Cerebellar cortex (tissue), 1 donor: ENCODE measurements at regions not wholly inside any gene's neighbourhood (a gene's known extent, or its start where the extent isn't known, plus 50 kb on each side); places are given as distances from the start of the nearest gene placed in this dataset.
"Not testable (repeated sequence)": the region's sequence is repeated elsewhere in the genome, so short reads cannot be mapped to it uniquely, and the experiment has no call there.

Experiments used
- DNase-seq: peaks from one replicate; pipeline ENCODE4 v3.0.0-alpha.2; 2015; ENCODE audit warnings: low spot score

- no peak for DNase-seq
These were observed 624.0 kb upstream of the LRRTM4 start for GRCh38 chr2:78145997-78146722.

GRCh38 chr2:78147466-78147865, 625.3 kb upstream of the LRRTM4 start:
- DNase-seq = no peak

- DNase-seq = no peak
These were observed 632.4 kb upstream of the LRRTM4 start for GRCh38 chr2:78154586-78154985.

DNA sequence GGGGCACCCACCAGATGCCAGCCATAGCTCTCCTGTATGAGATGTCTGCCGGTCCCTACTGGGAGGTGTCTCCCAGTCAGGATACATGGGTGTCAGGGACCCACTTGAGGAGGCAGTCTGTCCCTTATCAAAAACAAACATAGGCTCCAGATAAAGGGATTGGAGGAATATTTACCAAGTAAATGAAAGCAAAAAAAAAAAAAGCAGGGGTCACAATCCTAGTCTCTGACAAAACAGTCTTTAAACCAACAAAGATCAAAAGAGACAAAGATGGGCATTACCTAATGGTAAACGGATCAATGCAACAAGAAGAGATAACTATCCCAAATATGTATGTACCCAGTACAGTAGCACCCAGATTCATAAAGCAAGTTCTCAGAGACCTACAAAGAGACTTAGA, 640.0 kb upstream of the LRRTM4 start:
- DNase-seq = no peak

- not testable (repeated sequence) for DNase-seq
These were observed 650.0 kb upstream of the LRRTM4 start for GRCh38 chr2:78172157-78172556.

DNA sequence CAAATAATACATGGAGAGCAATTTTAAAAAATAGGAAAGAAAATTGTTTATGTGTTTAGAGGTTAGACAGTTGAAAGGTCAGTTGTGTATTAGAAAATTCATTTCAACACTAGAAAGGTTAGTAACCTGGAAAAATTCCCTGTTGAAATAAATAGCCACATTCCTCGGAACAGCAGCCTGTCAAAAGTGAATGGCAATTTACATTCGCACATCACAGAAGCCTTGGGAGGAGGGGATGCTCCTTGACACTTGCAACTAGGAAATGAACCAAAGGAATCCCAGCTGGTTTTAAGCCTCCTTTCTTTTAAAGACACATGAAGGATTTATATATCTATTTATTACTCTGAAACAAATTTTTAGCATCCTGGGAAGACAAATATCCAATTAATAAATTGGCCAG, 653.5 kb upstream of the LRRTM4 start:
- no peak for DNase-seq

DNA sequence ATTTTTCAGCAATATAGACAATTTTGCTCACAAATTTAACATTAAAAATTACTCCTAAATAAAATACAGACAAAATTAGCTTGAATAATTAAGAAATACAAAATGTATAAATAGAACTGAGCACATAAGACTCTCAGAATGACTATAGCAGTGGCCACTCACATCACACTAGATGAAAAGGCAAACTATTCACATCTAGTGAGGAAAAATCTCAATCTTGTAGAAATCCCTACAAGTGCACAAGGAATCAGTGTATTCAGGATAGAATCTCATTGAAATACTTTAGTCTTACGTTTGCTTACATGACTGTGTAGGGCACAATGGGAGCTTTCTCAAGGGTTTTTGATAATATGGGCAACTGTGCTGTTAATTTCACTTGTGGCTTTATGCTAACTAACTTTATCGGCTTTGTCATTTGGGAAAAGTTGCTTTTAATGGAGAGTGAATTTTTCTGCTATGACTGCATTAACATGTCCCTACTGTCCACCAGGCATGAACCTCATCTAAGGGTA, 678.9 kb upstream of the LRRTM4 start:
- DNase-seq = no peak

DNA sequence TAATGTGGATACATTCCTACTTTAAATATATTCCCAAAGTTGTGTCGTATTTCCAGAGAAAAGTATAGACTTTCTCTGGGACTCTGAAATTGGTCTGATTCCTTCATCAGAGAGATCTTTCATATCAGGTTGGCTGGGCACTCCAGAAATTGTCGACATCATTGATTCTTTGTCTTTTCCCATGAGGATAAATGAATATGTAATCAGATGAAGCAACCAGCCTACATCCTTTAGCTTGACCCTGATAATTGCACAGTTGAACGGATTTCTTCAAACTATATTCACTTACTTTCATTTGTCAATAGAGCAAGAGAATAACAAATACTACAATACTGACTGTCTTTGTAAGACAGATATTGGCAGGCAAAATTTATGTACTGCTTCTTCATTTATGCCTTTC, 680.2 kb upstream of the LRRTM4 start:
- no peak for DNase-seq

DNA sequence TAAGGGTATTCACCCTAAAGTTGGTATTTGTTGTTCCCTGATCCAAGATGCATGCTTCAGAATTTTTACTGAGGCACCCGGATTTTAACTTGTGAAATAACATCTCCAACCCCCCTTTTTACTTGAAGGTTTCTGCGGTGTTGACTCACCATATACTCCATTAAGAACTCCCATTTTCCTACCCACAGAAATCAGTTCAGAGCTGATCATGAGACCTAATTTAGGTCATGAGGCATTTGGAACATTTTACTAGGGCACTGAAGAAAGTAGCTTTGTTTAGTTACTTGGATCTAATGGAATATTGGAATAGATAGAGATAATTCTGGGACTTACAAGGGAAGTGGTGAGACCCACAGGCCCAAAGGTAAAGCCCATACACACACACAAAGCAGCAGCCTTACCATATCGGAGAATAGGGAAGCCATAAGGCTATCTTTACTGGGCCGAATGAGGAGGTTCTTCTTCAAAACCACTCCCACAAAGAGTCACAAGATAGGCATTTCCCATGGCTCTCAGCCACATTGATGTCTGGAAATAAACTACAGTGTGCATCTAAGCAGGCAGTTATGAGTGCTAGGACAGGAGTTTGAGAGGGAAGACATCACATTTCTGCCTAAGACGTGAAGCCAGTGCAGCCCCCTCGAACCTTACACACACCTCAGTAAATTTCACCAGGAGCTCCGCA, 681.0 kb upstream of the LRRTM4 start:
- no peak for DNase-seq

DNA sequence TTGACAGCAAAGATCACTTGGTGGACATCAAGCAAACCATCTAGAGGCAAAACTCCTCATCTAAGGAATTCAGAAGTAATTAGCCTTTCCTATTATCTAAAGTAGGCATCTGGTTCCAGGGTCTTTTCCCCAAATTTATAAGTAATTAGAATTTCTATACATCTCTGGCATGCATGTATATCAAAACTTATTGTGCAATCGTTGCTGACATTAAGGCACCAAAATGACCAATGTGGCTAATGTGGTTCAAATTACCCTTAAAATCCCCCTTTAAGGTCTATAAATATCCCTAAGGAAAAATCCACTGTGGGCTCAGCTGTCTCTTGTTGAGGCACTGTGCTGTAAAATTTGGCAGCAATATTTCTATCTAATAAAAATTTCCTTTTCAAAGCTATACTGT, 695.9 kb upstream of the LRRTM4 start:
- DNase-seq = no peak

DNA sequence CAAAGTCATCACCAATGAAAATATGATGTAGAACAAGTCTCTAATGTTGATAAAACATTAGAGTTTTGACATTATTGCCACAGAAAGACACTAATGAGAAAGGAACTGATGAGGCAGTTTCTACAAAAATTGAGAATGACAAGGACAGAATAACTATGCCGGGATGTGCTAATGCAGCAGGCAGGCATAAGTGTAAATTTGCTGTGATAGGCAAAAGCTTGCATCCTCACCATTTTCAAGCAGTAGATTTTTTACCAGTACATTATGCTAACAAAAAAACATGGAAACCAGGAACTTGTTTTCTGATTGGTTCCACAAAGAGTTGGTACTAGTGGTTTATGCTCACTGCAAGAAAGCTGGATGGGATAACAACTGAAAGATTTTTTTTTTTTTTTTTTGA, 715.5 kb upstream of the LRRTM4 start:
- no peak for DNase-seq

DNA sequence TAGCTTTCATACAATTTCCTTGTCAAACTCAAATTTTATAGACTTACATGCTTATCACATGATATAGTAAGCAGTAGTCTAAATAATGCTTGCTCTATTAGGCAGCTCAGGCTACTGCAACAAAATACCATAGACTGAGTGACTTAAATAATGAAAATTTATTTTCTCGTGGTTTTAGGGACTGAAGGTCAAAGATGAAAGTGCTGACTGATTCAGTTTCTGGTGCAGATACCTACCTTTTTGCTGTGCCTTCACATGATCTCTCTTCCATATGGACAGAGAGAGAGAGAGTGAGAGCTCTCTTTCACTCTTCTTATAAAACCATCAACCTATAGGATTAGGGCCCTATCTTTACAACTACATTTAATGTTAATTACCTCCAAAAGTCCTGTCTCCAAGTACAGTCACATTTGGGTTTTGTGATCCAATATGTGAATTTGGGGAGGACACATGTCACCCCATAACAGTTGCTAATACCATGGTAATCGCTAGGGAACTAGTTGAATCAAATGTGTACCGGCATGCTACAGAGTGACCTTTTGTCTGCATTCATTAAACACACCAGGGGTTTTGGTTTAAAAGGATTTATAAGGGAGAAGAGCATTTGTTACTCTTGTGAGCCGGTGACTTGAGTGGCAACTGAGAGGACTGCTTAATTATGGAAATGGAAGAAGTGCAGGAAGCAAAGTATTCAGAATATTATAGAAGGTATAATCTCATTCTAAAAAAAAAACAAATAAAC, 723.4 kb upstream of the LRRTM4 start:
- no peak for DNase-seq

DNA sequence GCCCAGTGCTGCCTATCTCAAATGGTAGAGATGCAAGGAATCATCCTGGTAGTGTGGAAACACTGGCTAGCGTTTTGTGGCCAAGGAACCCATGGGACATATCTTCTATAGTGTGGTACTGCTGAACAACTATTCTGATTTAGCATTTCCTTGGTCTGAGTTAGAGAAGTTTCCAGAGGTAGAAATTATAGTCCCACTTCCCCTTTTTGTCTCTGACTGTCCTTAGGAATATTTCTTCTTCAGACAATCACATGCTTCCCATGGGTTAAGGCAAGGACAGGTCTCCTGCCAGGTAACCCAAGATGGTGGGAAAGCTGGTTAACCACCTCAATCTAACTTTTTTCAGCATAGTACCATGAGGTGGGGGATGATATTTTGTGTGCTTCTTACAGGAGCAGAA, 729.5 kb upstream of the LRRTM4 start:
- DNase-seq = no peak

- DNase-seq = no peak
These were observed 738.7 kb upstream of the LRRTM4 start for GRCh38 chr2:78260861-78261260.

GRCh38 chr2:78261454-78261853, 739.3 kb upstream of the LRRTM4 start:
- no peak for DNase-seq

DNA sequence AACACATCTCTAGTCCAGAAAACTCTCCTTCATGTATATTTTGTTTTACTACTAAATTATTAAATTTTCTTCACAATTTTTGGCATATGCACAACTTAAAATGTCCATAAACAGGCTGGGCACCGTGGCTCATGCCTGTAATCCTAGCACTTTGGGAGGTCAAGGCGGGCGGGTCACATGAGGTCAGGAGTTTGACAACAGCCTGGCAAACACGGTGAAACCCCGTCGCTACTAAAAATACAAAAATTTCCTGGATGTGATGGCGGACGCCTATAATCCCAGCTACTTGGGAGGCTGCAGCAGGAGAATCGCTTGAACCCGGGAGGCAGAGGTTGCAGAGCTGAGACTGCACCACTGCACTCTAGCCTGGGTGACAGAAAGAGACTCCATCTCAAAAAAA, 739.9 kb upstream of the LRRTM4 start:
- not testable (repeated sequence) for DNase-seq

DNA sequence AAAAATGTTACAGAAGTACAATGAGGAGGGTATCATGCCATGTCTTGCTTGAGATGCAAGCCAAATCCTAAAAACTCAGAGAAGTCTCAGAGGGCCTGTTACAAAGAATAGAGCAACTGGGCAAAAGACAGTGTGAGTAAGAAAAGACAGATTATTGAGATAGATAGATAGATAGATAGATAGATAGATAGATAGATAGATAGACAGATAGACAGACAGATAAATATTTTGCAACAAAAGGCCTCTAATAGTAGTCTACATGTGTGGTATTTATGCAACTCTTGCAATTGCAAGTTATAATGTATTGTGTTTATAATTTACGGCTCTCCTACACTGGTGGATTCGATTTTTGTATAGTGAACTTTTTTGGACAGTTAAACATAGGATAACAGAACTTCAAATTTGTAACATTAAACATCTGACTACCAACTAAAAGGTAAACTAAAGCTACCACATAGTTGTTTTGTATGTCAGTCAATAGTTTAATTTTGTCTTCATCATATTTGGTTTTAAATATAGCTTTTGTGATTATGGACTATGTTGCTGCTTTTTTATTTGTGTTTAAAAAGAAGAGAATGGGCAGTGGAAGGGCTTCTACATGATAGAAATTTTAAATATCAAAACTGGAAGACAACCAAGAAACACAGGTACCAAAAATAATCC, 740.7 kb upstream of the LRRTM4 start:
- DNase-seq = no peak

DNA sequence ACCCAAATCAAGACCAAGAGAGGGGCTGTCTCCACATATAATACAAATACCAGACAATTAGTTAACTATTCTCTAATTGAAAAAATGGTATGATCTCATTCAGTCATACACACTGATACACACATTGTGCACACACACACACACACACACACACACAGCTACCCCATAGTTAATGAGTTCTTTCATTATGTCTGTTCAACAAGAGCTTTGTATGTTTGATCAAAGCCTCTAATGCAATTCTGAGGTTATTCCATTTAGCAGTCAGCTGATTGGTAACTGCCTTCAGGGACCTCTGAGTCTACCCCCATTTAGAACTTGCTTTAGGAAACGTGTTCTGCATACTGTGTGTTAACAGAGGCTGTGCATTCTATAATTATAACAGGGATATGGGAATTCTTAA, 741.4 kb upstream of the LRRTM4 start:
- no peak for DNase-seq

- no peak for DNase-seq
These were observed 742.0 kb upstream of the LRRTM4 start for GRCh38 chr2:78264130-78264529.

DNA sequence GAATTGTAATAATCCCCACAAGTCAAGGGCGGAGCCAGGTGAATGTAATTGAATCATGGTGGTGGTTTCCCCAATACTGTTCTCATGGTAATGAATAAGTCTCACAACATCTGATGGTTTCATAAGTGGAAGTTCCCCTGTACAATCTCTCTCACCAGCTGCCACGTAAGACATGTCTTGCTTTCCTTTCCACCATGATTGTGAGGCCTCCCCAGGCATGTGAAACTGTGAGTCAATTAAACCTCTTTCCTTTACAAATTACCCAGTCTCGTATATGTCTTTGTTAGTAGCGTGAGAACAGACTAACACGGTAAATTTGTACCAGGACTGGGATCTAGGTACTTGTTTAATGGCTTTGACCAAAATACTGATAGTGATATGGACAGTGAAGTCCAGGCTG, 744.3 kb upstream of the REG3G start:
- DNase-seq = no peak

DNA sequence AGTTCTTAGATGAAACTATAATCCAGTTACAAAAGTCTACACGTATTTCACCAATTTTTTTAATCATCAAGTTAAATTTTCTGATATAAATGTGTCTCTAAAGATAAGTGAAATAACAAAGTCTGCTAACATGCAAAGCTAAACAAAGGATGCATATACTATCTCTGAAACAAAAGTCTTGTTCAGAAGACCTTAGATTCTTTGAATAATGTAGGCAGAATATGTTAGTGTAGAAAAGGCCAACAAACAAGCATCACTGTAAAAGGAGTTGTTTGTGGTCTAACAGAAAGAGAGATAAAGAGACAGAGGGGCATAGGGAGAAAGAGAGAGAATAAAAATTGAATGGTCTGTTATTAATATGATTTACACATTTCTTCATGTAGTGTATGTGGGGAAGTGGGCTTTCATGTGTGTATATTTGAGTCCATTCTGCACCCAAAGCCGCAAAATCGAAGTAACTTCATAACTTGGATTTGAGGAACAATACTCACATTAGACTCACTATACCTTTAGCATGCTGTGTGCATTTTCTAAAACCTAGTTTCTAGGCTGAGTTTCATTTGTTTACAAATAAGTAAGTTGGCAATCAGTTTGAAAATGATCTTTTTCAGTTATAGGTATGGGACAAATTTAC, 734.8 kb upstream of the REG3G start:
- no peak for DNase-seq

- no peak for DNase-seq
These were observed 731.7 kb upstream of the REG3G start for GRCh38 chr2:78293768-78294167.
